ENCODE measurements at regions not wholly inside any gene's neighbourhood (a gene's known extent, or its start where the extent isn't known, plus 50 kb on each side); places are given as distances from the start of the nearest gene placed in this dataset.

- TF ChIP-seq GATA1 (IDR thresholded peaks at IDR 0.05; ENCODE audit: low read depth, low read length) (no peak), POLR2A (IDR thresholded peaks at IDR 0.05; ENCODE audit: low read length) (no peak)
These were observed 355.4 kb upstream of the WWC1 start for GRCh38 chr5:167936022-167936421.
